CD4-positive, alpha-beta T cell treated with Interleukin-1 beta for 1 hour (primary cell): ENCODE measurements at regions not wholly inside any gene's neighbourhood (a gene's known extent, or its start where the extent isn't known, plus 50 kb on each side); places are given as distances from the start of the nearest gene placed in this dataset.

ENCODE experiments used
- DNase-seq, 2 donors: peaks; one replicate each; pipeline ENCODE4 v3.0.0-alpha.2; 2020 to 2022

DNA sequence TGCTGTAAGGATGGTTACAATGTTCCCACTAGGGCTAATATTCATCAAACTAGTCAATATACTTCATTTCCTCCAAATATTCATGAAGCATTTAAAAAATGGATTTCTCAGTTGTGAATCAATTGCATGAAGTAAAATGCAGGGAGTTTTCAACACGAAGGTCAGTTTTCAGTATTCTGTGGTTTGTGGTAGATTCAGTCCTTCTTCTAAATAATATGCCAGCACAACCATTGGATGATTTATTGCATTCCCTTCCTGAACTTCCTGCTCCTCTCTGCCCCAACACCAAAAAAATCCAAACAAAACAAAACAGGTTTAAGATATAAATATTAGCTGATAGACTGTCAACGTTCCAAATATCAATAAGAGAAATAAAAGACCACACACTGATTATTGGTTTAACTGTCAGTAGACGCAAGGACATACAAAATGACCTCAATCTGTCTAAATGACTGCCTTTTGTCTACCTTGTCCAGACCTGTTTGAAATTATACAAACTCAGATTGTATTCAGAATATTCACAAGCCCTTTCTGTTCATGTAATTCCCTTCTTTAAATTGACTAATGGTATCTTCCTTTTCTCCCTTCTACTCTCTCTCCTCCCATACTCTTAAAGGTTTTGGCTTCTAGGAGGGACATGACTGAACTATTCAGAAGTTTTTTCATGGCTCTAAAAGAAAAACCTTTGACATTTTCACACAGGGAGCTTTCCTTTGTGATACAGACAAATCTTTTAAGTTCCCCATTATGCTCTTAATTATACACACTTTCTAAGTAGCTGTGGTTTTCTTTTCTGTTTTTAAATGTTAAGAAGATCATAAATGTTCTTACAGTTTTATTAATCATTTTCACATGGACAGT, 92.6 kb upstream of the STT3B start:
- no peak for DNase-seq

DNA sequence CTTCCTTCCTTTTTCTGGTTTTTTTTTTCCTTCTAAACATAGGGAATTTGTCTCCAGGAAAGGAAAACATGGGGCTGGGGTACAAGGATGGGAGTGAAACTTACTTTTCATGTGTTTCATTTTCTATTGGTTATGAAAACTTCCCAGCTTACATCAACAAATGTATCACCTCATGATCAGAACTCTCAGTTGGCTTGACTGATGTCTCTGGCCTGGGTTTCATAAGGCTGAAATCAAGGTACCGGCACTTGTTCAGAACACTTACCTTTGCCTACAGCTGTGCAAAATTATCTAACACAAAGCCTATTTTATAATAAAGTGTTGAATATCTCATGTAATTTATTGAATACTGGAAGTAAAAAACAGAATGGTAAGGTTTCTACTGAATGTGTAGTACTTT, 91.8 kb upstream of the STT3B start:
- no peak for DNase-seq

DNA sequence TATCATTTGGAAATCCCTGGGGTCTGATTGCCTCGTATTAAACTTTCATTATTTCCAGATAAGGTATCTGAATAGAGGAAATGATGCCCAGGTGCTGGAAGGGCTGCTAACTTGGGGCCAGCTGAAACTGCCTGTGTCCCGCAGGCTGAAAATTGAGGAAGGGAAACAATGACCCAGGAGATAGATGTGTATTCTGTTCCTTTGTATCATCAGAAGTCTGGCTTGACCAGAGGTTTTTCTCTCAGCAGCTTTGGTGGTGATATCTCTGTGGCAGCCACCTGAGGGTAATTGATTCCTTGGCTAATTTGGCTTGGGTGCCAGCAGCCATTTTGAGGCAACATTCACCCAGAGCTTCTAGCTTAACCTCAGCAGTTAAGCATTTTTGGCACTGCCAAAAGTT, 90.0 kb upstream of the STT3B start:
- DNase-seq: no peak

DNA sequence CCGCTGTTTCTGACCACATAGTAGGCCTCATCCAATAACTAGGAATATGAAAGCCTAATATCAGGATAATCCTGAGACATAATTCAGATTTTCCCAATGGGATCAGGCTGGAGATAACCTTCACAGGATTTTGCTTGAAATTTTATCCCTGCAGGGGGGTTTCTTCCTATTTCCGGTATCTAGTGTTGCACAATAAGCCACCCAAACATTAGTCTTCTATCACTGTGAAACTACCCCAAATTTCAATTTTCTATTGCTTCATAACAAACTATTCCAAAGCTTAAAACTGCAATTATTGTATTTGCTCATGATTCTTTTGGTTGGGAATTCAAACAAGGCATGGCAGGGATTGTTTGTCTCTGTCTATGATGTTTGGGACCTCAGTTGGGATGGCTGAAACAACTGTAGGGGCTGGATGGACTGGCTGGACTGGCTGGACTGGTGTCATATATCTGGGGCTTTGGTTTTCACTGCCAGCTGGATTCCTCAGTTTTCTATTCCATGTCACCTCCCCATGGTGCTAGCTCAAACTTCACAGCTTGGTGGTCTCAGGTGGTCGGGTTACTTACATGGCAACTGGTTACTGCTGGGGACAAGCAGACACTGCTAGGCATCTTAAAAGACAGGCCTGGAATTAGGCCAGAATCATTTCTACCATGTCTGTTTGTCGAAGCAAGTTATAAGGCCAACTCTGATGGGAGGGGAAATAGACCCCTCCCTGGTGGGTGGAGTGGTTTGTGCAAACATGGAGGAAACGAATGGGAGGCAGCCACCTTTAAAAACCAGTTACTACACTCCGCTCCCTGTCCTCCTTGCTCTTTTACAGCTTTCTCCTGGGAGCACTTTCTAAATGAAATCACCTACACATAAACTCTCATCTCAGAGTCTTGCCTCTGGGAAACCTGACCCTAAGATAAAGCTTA, 88.2 kb upstream of the STT3B start:
- no peak for DNase-seq

DNA sequence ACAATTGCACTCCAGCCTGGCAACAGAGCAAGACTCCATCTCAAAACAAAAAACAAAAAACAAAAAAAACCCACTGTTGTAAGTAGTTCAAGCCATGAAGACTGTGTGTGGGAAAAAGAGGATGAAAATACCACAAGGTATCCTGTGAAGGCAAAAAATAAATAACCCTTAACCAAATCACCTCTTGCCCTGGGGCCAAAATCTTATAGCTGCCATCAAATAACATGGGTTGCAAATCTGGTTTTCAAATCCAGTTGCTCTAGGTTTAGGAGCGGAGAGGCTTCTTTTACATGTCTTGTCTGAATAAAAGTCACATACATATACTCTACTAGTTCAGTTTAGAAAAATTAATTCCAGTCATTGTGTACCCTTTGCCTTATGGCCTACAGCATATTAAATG, 87.0 kb upstream of the STT3B start:
- DNase-seq: no peak

DNA sequence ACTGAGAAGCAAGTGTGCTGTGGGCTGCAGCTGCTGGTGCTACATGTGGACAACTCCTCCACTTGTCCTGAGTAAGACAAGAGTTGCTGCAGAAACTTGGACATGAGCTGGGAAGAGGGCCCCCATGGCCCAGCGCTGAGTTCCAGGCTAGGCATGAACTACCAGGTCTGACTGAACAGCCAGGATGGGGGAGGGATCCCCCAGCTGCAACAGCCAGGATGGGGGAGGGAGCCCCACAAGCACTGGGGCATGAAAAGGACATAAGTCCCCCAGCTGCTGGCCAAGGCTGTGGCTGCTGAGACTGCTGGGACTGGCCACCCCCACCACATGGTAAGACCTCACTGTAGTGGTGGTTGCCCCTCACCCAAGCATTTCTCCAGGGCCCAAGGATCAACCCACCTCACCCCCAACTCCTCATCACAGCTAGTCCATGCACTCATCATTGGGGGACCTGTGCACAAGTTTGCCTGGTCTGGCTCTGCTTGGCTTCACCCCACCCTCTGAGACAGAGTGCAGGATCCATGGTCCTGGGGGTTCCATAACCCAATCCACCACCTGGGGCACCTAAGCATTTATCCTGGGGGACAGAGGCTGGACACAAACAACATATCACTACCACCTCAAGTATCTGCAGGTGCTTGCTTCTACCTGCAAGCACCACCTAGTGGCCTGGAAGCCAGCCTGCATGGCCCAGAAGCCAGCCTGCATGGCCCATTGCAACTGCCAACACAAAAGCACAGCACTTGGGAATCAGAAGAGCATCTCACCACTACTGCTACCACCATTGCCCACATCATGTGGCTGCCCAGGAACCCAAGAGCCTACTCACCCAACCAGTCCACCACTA, 84.5 kb upstream of the STT3B start:
- peak; percentile 26 to 38 for DNase-seq

DNA sequence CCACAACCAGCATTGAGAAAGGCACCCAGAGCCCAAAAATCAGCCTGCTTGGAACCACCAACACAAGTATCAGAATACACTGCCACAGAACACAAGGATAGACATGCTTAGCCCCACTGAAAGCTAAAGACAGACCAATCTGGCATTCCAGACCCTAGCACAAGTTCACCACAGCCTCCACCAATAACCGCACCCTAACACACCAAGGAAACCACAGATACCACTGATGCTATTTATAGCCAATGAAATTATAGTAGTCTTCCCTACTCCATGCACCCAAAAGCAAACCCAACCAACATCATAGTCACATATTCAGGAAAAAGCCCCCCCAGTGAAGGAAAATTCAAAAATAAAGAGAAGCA, 83.9 kb upstream of the STT3B start:
- DNase-seq: no peak

DNA sequence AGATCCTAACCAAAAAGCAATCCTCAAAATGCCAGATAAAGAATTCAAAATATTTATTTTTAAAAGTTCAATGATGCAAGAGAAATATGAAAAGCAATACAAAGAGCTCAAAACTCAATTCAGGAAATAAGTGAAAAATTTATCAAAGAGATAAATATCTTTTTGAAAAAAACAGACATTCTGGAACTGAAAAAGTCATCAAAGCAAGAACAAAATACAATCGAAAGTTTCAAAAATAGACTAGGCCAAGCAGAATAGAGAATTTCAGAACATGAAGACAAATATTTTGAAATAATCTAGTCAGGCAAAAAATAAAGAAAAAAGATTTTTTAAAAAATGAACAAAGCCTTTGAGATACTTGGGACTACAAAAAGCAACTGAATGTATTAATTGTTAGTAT, 83.4 kb upstream of the STT3B start:
- no peak for DNase-seq

DNA sequence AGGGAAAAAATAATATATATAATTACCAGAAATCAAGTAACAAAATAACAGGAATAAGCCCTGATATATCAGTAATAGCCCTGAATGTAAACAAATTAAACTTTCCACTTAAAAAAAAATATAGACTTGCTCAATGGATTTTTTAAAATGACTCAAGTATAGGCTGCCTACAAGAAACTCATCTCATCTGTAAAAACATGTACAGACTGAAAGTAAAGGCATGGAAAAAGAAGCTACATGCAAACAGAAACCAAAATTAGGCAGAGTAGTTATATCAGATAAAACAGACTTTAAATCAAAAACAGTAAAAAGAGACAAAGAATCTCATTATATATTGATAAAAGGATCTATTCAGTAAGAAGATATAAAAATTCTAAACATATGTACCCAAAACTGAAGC, 82.4 kb upstream of the STT3B start:
- no peak for DNase-seq

DNA sequence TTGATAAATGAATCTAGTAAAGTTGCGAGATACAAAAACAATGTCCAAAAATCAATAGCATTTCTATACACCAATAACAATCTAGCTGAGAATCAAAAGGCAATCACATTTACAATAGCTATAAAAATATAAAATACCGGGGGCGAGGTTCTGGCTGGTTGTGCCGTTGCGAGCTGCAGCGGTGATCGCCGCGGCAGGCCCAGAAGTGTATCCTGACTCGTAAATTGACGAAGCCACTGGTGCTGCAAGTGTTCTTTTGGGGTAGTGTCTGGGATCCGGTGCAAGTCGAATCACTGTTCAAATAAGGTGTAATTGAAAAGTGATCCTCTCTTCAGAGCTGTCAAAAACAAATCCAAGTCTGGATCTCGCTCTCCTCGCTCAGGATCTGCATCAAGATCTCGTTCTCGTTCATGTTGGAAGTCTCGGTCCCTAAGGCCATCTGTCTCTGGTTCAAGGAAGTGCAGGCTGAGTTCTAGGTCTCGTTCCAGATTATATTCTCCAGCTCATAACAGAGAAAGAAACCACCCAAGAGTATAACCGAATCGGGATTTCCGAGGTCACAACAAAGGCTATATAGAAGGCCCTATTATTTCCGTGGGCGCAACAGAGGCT, 80.1 kb upstream of the STT3B start:
- no peak for DNase-seq

DNA sequence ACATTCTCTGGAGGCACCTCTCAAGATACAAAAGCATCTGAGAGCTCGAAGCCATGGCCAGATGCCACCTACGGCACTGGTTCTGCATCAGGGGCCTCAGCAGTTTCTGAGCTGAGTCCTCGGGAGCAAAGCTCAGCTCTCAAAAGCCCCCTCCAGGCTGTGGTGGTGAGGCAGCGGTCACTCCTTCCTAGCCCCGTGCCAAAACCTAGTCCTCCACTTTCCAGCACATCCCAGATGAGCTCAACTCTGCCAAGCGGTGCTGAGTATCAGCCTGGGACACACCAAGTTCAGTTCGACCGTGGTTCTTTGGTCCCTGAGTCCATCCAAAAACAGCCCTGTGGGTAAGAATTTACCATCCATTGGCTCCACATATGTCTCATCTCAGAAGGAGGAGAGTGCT, 79.3 kb upstream of the STT3B start:
- DNase-seq: no peak

DNA sequence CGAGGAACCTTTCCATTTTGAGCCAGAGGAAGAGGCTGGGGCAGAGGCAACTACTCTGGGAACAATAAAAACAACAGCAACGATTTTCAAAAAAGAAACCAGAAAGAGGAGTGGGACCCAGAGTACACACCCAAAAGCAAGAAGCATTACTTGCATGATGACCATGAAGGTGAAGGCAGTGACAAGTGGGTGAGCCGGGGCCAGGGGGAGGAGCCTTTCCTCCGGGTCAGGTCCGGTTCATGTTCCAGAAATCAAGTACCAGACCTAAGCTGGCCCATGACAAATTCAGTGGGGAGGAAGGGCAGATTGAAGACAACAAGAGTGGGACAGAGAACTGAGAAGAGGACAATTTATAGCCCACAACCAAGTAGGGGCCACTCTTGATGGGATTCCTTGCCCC, 77.2 kb upstream of the STT3B start:
- no peak for DNase-seq

DNA sequence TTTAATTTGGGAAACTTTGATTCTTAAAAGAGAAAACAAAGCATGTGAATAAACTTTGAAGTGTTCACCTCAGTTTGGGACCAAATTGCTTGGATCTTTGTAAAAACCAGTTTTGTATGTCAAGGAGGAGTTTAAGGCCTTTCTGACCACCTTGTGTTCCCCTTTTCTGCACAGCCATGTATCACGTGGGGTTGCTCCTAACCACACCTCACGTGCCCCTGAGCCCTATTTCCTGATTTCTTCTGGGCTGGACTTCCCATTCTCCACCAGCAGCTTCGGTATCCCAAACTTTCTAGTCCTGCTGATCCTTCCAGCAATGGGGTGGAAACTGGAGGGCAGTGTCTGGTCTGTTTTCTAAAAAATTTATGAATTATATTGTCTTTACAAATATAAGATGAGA, 76.4 kb upstream of the STT3B start:
- peak in 1 of 2 donors; percentile 17 for DNase-seq

DNA sequence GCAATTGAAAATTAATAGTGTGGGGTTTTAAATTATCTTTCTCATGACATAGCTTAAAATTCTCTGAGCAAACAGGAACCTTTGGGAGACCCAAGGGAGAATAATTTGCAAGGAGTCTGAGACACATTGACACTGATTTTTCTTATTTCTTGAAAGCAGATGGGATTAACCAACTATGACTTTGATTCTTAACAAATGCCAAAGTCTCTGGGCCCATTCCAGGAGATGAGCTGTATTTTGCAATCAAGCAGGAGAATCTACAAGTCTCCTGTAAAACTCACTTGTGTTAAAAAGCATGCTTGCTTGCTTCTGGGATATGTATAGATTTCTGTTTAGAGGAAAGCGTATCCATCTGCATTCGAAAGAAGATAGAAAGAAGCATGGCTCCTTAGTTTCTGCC, 71.3 kb upstream of the STT3B start:
- DNase-seq: no peak

DNA sequence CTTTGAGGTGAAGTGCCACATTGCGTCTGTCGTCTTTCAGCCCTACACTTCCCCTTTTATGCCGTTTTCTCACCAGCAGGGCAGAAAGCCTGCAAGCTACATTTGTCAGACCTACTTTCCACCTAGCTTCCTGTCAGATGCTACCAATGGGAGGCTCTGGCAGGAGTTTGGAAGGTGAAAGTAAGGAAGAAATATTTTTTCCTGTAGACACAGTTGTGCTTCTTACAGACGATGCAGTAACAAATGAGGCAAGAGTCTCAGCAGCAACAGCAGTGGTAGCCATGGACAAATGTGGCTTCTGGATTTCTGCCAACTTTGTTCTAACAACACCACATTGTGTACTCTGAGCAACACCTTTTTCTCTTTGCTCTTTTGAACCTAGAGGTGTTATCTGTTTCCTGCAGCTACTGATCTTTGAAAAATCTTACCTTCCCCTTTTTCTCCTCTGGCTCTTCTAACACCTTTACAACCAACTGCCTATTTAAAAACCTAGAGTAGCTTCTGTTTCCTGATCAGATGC, 70.6 kb upstream of the STT3B start:
- DNase-seq: peak; percentile 51 to 70

DNA sequence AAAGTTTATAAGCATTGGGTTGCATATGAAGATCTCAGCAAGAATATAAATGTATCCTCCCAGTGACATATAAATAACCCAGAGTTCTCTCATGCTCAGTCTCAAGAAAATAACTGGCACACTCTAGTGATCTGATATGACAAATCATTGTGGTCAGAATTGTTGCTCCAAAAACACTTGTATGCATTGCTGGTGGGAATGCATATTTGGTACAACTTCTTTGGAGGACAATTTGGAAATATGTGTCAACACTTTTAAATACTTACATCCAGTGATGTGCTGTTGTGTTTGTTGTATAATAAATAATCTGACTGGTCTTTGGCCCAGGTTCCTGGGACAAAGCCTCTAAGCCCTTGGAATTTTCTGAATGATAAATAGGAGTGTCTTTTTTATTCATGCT, 66.7 kb upstream of the STT3B start:
- no peak for DNase-seq

DNA sequence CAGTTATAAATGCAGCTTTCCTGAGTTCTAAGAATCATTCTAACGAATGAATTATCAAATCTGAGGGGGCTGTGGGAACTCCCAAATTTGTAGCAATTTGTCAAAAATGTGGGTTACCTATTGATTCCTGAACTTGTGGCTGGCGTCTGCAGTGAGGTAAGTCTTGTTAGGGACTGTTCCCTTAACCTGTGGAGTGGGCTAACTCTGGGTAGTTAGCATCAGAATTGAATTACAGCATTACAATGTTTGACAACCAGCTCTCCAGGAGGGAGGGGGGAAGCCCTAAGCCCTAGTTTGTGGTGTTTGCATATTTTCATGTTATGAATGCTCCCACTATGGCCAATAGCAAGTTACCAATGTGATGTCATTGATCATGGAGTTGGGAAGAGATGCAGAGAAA, 65.9 kb upstream of the STT3B start:
- no peak for DNase-seq

DNA sequence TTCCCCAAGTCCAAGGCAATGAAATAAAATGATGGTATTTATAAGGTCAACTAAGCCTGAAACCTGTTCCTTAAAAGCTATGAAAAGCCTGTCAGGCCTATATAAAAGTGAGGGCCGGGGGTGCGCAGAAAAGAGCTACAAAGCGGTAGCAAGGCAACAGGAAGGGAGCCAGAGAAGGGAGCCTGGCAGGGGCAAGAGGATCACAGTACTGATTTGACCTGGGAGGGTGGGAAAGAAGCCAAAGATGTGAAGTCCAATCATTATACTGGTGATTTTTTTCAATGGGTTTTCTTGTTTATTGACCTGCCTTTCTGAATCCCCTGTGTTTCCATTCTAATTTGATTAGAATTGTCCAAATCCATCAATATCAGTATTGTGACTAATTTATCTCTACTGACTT, 64.3 kb upstream of the STT3B start:
- no peak for DNase-seq

DNA sequence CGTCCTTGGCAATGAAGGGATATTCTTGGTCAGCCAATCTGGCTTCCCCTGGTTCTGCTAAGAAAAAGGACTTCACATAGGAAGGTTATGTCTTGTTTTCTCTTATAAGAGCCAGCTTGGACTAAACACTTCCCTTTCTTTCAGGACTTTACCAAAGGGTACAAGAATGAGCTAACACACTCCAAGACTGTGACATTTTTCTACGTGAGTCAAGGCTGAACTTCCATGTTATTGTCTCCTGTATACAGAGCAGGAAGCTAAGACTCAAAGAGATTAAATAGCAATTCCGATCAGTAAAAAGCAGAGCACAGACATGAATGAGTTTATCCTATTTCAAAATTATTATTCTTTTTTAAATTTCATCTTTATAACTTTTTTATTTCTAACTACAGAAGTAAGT, 63.3 kb upstream of the STT3B start:
- no peak for DNase-seq

DNA sequence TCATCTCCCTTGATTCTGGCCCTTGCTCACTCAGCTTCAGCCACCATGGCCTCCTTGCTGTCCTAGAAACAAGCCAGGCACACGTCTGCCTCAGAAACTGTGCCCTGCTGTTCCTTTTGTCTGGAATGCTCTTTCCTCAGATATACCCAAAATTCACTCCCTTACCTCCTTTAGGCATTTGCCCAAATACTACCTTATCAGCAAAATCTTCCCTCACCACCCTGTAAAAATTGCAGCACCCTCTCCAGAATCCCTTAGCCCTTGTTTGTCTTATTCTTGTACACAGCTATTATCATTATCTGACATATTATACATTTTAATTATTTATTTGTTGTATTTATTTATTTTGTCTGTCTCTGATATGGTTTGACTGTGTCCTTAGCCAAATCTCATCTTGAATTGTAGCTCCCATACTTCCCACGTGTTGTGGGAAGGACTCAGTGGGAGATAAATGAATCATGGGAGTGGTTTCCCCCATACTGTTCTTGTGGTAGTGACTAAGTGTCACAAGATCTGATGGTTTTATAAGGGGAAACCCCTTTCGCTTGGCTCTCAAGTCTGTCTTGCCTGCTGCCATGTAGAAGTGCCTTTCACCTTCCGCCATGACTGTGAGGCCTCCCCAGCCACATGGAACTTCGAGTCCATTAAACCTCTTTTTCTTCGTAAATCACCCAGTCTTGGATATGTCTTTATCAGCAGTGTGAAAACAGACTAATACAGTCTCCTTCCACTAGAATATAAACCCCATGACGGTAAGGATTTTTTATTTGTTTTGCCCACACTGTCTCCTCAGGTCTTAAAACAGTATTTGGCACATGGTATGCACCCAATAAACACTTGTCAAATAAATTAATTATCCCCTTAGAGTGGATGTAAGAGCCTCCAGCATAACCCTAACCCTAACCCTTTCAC, 60.0 kb upstream of the STT3B start:
- peak in 1 of 2 donors; percentile 20 for DNase-seq

DNA sequence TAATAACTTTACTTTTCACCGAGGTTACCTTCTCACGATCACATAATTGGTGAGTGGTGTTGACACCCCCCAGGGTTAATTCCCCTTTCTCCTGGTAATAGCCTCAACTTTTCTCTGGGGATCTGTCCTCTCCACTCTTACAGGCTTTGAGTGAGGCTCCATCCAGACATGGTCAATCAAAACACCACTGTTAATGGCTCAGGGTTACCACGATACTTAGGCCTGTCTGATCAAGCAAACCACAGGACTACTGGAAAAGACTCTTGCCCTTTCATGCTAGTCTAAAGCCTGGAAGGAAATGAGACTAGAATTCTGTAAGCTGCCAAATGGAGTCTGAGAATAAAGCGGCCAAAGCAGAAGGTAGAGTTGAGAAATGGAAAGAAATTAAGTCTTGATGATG, 56.5 kb upstream of the STT3B start:
- no peak for DNase-seq
